ENCODE measurements at regions not wholly inside any gene's neighbourhood (a gene's known extent, or its start where the extent isn't known, plus 50 kb on each side); places are given as distances from the start of the nearest gene placed in this dataset.

DNA sequence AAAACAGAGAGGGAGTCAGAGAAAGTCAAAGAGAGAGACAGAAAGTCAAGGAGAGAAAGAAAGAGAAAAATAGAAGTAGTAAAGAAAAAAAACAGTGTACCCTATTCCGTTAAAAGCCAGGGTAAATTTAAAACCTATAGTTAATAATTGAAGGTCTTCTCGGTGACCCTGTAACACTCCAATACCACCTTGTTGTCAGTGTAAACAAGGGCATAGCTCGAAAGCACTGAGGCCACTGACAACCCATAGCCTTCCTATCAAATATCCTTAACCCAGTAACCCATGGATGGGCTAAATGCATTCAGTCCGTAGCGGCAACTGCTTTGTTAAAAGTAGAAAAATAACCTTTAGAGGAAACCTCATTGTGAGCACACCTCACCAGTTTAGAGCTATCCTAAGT, 100.4 kb downstream of the ZNF467 start:
- TF ChIP-seq CTCF (IDR thresholded peaks at IDR 0.05): no peak
- TF ChIP-seq POLR2A (IDR thresholded peaks at IDR 0.05; ENCODE audit: low read depth): no peak
- no peak for TF ChIP-seq POLR2AphosphoS5 (IDR thresholded peaks at IDR 0.05)
- no peak for TF ChIP-seq EP300 (IDR thresholded peaks at IDR 0.05)
